HCT116 (cell line): ENCODE measurements at regions not wholly inside any gene's neighbourhood (a gene's known extent, or its start where the extent isn't known, plus 50 kb on each side); places are given as distances from the start of the nearest gene placed in this dataset.

Experiments
- ATAC-seq: fragments of 200-7000 bp; cut with Tn5 transposase; 2 replicates; pipeline ENCODE4 v1.9.1; 2020; ENCODE audit warnings: mild to moderate bottlenecking, moderate library complexity
- BruUV-seq: library from RNA; stranded (reverse); fragments of 400-500 nt; replicated peaks from 2 replicates; lab custom pipeline; 2021; lab: Mats Ljungman, UMichigan
- CTCF ChIA-PET: fragments of 300-600 bp; sonication (Branson Sonifier 250); formaldehyde crosslinking; loops from one replicate; lab custom pipeline; 2021; ENCODE audit warnings: antibody characterized with exemption; lab: Charles Lee
- POLR2A ChIA-PET: fragments of 300-600, 350-600 bp; sonication (Branson Sonifier 250); formaldehyde crosslinking; loops from one replicate; lab custom pipeline; 2021; ENCODE audit warnings: antibody characterized with exemption; lab: Charles Lee
- RAD21 ChIA-PET, 2 experiments: fragments of 300-600 bp; sonication (Branson Sonifier 250); formaldehyde crosslinking; loops; one replicate each; lab custom pipeline; 2023; ENCODE audit warnings: low total read pairs in 2 of 2; ENCODE audit not compliant: uncharacterized antibody in 2 of 2, unreplicated experiment in 2 of 2, low non-redundant PET in 1 of 2; lab: Charles Lee
- DNase-seq: peaks from one replicate; pipeline ENCODE4 v3.0.0-alpha.2; 2010; ENCODE audit warnings: low read depth, low spot score
- H2AFZ ChIP-seq: fragments of 200-600 bp; shearing (Covaris generic), sonication (generic); 2 replicates; pipeline ENCODE4 v1.6.1; 2017; ENCODE audit warnings: low read depth, mixed run types, mixed read lengths, antibody characterized with exemption, low read length; ENCODE audit not compliant: poor library complexity, severe bottlenecking
- H3K27ac ChIP-seq: 2 replicates; pipeline ENCODE4 v1.5.1; 2012; ENCODE audit warnings: low read depth, low read length
- H3K27me3 ChIP-seq: fragments of 200-600 bp; sonication (generic); 2 replicates; pipeline ENCODE4 v1.6.1; 2016; ENCODE audit warnings: mixed run types, low read length, mixed read lengths; ENCODE audit not compliant: insufficient read depth
- H3K36me3 ChIP-seq, 2 experiments: fragments of 200-500 bp in 1 of 2; fragments of 200-600 bp in 1 of 2; sonication (Bioruptor generic) in 1 of 2; sonication (generic) in 1 of 2; 2 replicates each; pipeline versions ENCODE4 v1.5.1 to v1.6.1; 2014 to 2016; ENCODE audit warnings: low read length in 2 of 2, inconsistent platforms in 1 of 2, mixed read lengths in 1 of 2, mixed run types in 1 of 2; ENCODE audit not compliant: insufficient read depth in 2 of 2, control insufficient read depth in 1 of 2
- H3K4me1 ChIP-seq, 2 experiments: fragments of 200-600 bp in 1 of 2; sonication (generic) in 1 of 2; 2 replicates each; pipeline versions ENCODE4 v1.5.1 to v1.6.1; 2012 to 2017; ENCODE audit warnings: low read length in 2 of 2, inconsistent platforms in 1 of 2, mild to moderate bottlenecking in 1 of 2, mixed read lengths in 1 of 2, mixed run types in 1 of 2, moderate library complexity in 1 of 2; ENCODE audit not compliant: insufficient read depth in 2 of 2, control insufficient read depth in 1 of 2
- H3K4me2 ChIP-seq: fragments of 200-600 bp; sonication (generic); 2 replicates; pipeline ENCODE4 v1.6.1; 2017; ENCODE audit warnings: mixed run types, low read length, mixed read lengths
- H3K4me3 ChIP-seq, 2 experiments: fragments of 200-600 bp in 1 of 2; sonication (generic) in 1 of 2; replicated peaks in 1 of 2; 2 replicates each; pipeline ENCODE4 v1.5.1; 2011 to 2016; ENCODE audit warnings: low read length in 2 of 2, control low read depth in 1 of 2, low read depth in 1 of 2, mild to moderate bottlenecking in 1 of 2, mixed read lengths in 1 of 2, mixed run types in 1 of 2
- H3K79me2 ChIP-seq: fragments of 200-600 bp; sonication (generic); 2 replicates; pipeline ENCODE4 v1.6.1; 2017; ENCODE audit warnings: mild to moderate bottlenecking, mixed run types, low read length, moderate library complexity, mixed read lengths; ENCODE audit not compliant: insufficient read depth
- H3K9ac ChIP-seq: fragments of 200-600 bp; sonication (generic); 2 replicates; pipeline ENCODE4 v1.6.1; 2016; ENCODE audit warnings: low read length, mixed read lengths
- H3K9me2 ChIP-seq: fragments of 200-600 bp; sonication (generic), shearing (Covaris generic); 2 replicates; pipeline ENCODE4 v1.6.1; 2017; ENCODE audit warnings: mixed run types, mild to moderate bottlenecking, moderate library complexity; ENCODE audit not compliant: insufficient read depth
- H3K9me3 ChIP-seq, 2 experiments: fragments of 200-500 bp in 1 of 2; fragments of 200-600 bp in 1 of 2; sonication (Bioruptor generic) in 1 of 2; sonication (generic) in 1 of 2; 2 replicates each; pipeline ENCODE4 v1.6.1; 2014 to 2017; ENCODE audit warnings: low read length in 2 of 2, mixed read lengths in 2 of 2, inconsistent platforms in 1 of 2, low read depth in 1 of 2, mild to moderate bottlenecking in 1 of 2, mixed run types in 1 of 2, moderate library complexity in 1 of 2; ENCODE audit not compliant: control insufficient read depth in 1 of 2, insufficient read depth in 1 of 2
- H4K20me1 ChIP-seq: fragments of 200-600 bp; sonication (generic), shearing (Covaris generic); 2 replicates; pipeline ENCODE4 v1.6.1; 2017; ENCODE audit warnings: mixed run types, mild to moderate bottlenecking, moderate library complexity; ENCODE audit not compliant: insufficient read depth
- EGR1 ChIP-seq: IDR thresholded peaks from 2 replicates; pipeline ENCODE4 v1.6.1; 2012; ENCODE audit warnings: low read depth
- EZH2 ChIP-seq: fragments of 200-600 bp; sonication (generic); IDR thresholded peaks from 2 replicates; pipeline ENCODE4 v1.6.1; 2017; ENCODE audit warnings: antibody characterized with exemption, mixed run types
- FOSL1 ChIP-seq: IDR thresholded peaks from 2 replicates; pipeline ENCODE4 v1.6.1; 2012; ENCODE audit warnings: low read depth
- JUND ChIP-seq: IDR thresholded peaks from 2 replicates; pipeline ENCODE4 v1.6.1; 2012
- POLR2A ChIP-seq: IDR thresholded peaks from 2 replicates; pipeline ENCODE4 v1.7.0; 2011; ENCODE audit warnings: borderline replicate concordance; ENCODE audit not compliant: insufficient read depth, insufficient read length; ENCODE audit errors: extremely low read depth
- POLR2AphosphoS5 ChIP-seq: IDR thresholded peaks from 2 replicates; pipeline ENCODE4 v1.6.1; 2011; ENCODE audit warnings: mild to moderate bottlenecking, low read depth, low read length, moderate library complexity
- SP1 ChIP-seq: IDR thresholded peaks from 2 replicates; pipeline ENCODE4 v1.6.1; 2012; ENCODE audit warnings: low read depth
- TCF7L2 ChIP-seq: IDR thresholded peaks from 2 replicates; pipeline ENCODE4 v1.7.0; 2011; ENCODE audit warnings: borderline replicate concordance, inconsistent platforms; ENCODE audit not compliant: insufficient read depth, insufficient read length; ENCODE audit errors: extremely low read depth
- intact Hi-C: fragments of 100-400 bp; cut with micrococcal nuclease; formaldehyde crosslinking; loops from 2 replicates; pipeline ENCODE4 v1.10.0; 2022
- TF ChIP-seq, protein P1 (sequence below): IDR thresholded peaks from 2 replicates; pipeline ENCODE4 v1.6.1; 2012; ENCODE audit warnings: low read depth

DNA sequence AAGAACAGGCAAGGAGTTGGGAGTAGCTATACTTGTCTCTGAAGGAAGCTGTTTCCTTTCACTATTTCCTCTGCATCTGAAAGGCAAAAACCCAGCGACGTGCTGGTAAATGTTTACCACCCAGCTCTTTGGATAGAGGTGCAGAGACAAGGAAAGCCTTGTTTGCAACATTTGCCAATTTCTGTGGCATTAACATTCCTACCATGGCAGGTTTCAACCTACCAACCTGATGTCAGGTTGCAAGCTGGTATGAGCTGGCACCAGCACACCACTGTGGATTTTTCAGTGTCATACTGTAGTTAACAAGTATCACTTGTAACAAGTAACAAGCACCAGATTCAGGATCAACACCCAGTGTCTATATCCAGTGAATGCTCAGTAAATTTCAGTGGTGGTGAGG, 294.8 kb upstream of the TMPO start (continued):
- no peak for TF ChIP-seq TCF7L2
- TF ChIP-seq POLR2AphosphoS5 = no peak
- TF ChIP-seq POLR2A = no peak
- TF ChIP-seq EGR1 = no peak

DNA sequence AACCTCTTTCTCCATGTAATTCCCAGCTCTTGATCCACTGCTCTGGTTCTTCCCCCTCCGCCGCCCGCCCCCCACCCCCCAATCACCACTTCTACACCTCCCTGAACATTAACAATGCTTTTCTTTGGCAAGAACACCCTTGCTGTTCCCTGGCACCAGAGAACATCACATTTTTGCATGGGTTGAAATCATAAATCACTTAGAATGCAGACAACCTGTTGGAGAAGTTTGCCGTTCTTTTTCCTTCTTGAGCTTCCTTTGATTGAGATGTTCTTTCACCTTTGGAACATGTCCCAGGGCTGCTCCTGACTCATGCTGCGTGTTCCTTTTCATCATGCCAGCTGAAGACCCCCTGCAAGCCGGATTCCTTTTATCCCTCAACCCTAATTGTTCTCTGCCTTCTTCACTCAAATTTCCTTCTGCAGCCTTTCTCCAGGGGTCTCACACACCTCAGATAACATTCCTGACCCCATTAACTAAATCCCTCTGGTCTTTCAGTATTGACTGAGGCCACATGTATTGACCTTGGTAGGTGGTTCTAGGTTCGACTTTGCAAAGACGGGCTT, 294.1 kb upstream of the TMPO start:
- TF ChIP-seq FOSL1 (no peak), SP1 (no peak), EGR1 (no peak), JUND (no peak), EZH2 (no peak)
- TF ChIP-seq, protein P1, sequence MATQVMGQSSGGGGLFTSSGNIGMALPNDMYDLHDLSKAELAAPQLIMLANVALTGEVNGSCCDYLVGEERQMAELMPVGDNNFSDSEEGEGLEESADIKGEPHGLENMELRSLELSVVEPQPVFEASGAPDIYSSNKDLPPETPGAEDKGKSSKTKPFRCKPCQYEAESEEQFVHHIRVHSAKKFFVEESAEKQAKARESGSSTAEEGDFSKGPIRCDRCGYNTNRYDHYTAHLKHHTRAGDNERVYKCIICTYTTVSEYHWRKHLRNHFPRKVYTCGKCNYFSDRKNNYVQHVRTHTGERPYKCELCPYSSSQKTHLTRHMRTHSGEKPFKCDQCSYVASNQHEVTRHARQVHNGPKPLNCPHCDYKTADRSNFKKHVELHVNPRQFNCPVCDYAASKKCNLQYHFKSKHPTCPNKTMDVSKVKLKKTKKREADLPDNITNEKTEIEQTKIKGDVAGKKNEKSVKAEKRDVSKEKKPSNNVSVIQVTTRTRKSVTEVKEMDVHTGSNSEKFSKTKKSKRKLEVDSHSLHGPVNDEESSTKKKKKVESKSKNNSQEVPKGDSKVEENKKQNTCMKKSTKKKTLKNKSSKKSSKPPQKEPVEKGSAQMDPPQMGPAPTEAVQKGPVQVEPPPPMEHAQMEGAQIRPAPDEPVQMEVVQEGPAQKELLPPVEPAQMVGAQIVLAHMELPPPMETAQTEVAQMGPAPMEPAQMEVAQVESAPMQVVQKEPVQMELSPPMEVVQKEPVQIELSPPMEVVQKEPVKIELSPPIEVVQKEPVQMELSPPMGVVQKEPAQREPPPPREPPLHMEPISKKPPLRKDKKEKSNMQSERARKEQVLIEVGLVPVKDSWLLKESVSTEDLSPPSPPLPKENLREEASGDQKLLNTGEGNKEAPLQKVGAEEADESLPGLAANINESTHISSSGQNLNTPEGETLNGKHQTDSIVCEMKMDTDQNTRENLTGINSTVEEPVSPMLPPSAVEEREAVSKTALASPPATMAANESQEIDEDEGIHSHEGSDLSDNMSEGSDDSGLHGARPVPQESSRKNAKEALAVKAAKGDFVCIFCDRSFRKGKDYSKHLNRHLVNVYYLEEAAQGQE = no peak
- TF ChIP-seq, all 23 proteins: peak for 0
- intact Hi-C loops = no loop called here
- no peaks in the 10 kb centered on the region for H3K79me2 ChIP-seq
- no peaks in the 10 kb centered on the region for H4K20me1 ChIP-seq
- POLR2A ChIA-PET = no interaction called here
- H3K9ac ChIP-seq = no peak overlapping the region
- no peaks in the 10 kb centered on the region for H3K9me3 ChIP-seq
- H3K36me3 ChIP-seq = no peaks in the 10 kb centered on the region
- no peak overlapping the region for H3K4me2 ChIP-seq
- H3K27ac ChIP-seq = no peak overlapping the region
- H3K4me3 ChIP-seq = no peak overlapping the region
- ATAC-seq (no peak), DNase-seq (no peak)
- no peaks in the 10 kb centered on the region for H3K9me2 ChIP-seq
- peaks cover 63% of the 10 kb centered on the region for H3K27me3 ChIP-seq
- CTCF ChIA-PET = no interaction called here
- no TSS peak for BruUV-seq
- RAD21 ChIA-PET = no interaction called here
- H3K4me1 ChIP-seq = no peaks in the 10 kb centered on the region
- no peak overlapping the region for H2AFZ ChIP-seq
